ENCODE measurements at regions not wholly inside any gene's neighbourhood (a gene's known extent, or its start where the extent isn't known, plus 50 kb on each side); places are given as distances from the start of the nearest gene placed in this dataset.

DNA sequence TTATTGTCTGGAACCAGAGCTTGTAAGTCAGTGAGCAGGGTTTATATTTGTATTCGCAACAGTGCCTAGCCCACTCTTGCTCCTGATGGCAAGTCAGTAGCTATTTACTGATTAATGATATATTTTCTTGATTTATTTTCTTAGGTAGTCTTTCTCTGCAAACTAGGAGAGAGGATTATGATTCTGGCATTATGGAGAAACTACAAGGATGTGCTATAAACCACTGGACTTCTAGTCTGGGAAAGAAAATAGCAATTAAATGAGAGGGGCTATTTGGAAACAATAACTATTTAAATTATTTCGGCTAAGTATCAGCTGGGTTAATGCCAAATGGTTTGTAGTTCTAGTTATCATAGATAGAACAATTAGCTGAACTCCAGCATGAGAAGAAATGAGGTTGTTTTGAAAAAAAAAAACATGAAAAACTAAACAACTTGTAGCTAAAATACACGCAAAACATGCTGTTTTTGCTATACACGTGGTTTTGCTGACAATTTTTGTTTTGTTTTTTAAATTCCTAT lies 304.9 kb upstream of the TCF21 start:
- TF ChIP-seq, protein P1, sequence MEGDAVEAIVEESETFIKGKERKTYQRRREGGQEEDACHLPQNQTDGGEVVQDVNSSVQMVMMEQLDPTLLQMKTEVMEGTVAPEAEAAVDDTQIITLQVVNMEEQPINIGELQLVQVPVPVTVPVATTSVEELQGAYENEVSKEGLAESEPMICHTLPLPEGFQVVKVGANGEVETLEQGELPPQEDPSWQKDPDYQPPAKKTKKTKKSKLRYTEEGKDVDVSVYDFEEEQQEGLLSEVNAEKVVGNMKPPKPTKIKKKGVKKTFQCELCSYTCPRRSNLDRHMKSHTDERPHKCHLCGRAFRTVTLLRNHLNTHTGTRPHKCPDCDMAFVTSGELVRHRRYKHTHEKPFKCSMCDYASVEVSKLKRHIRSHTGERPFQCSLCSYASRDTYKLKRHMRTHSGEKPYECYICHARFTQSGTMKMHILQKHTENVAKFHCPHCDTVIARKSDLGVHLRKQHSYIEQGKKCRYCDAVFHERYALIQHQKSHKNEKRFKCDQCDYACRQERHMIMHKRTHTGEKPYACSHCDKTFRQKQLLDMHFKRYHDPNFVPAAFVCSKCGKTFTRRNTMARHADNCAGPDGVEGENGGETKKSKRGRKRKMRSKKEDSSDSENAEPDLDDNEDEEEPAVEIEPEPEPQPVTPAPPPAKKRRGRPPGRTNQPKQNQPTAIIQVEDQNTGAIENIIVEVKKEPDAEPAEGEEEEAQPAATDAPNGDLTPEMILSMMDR (IDR thresholded peaks at IDR 0.05) = no peak
- DNase-seq (ENCODE audit: low spot score) = no peak
- no peak for ATAC-seq (ENCODE audit: low FRiP score)

DNA sequence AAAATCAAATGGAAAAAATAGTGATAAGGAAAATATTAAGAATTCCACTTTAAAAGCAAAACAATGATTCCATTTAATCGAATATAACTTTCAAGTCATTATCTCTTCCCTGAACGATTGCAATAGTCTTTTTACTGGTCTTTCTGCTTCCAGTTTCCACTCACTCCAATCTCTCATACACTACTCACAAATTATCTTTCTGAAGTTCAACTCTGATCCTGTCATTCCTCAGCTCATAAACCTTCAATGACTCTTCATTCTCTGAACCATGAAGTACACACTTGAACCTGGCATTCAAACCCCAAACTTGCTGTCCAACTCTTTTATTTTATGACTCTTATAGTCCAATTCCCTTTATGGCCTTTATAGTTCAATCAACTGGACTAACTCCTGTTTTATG lies 304.1 kb upstream of the TCF21 start:
- no peak for ATAC-seq (ENCODE audit: low FRiP score)
- TF ChIP-seq, protein P1 (IDR thresholded peaks at IDR 0.05) = no peak
- DNase-seq (ENCODE audit: low spot score) = no peak

DNA sequence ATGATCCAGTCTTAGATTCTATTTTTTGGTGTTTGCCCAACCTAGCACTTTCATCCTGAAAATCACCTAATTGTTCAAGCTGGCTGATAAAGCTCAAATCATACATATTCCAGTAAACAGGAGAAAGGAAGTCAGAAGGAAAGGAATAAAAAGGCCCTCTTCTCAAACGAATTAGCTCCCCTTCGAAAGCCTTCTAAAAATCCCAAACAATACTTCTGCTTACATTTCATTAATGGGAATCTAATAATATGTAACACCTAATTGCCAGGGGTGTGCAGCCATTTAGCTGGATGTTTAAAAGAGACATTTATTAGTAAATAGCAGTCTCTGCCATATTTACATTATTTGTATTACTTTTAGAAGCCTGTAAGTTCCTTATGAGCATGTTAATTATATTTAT lies 302.9 kb upstream of the TCF21 start:
- no peak for ATAC-seq (ENCODE audit: low FRiP score)
- TF ChIP-seq, protein P1 (IDR thresholded peaks at IDR 0.05) = no peak
- no peak for DNase-seq (ENCODE audit: low spot score)

DNA sequence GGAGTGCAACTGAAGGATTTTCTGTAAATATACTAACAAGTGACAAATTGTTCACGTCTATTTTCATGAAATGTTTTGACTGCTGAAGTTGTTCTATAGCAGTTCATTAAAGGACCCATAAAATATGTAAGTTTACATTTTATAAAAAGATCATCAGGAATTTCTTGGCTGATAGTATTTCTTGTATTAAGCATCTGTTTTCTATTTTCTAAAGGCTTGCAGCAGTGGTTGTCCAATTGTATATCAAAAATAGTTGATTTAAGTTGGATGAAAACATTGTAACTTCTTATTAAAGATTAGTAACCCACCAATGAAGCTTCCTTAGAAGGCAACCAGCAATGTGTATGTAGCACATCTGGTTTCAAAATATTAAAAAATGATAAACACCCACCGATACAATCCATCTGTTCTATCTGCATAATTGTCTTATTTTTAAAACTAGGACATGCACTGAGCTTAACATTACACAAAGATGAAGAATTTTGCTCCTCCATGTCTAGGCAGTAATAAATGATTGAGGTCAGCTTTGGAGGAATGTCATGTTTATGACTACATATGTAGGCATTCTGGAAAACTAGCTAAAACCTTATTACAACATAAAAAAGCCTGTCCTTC lies 301.3 kb upstream of the TCF21 start:
- no peak for ATAC-seq (ENCODE audit: low FRiP score)
- TF ChIP-seq, protein P1 (IDR thresholded peaks at IDR 0.05) = no peak
- DNase-seq (ENCODE audit: low spot score) = no peak

DNA sequence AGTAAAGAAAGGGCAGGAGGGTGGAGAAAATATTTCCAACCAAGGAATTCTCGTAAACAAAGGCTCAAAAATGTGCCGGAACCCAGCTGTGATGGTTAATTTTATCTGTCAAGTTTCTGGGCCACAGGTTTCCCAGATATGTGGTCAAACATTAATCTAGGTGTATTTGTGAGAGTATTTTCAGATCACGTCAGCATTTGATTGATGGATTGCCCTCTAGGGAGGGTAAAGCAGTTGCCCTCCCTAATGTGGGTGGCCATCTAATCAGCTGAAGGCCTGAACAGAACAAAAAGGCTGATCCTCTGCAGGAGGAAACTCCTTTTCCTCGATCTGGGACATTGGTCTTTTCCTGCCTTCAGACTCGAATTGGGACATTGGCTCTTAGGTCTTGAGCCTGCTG lies 298.7 kb upstream of the TCF21 start:
- TF ChIP-seq, protein P1 (IDR thresholded peaks at IDR 0.05) = no peak
- DNase-seq (ENCODE audit: low spot score) (no peak), ATAC-seq (ENCODE audit: low FRiP score) (no peak)

DNA sequence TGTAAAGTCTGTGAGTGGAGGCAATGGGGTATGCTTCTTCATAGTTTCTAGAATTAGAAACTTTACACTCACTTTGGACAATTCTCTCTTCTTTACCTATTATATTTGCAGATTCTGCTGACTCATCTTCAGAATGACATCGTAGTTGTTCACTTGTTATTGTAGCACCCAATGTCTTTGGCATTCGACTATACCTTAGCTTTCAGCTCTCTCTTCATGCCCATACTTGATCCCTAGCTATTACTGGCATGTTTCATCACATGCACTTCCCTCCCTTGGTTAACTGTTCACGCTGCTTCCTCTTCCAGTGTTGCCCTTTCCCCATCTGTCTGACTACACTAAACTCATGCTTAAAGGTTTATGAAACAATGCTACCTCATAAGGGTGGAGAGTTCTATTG lies 298.1 kb upstream of the TCF21 start:
- no peak for DNase-seq (ENCODE audit: low spot score)
- ATAC-seq (ENCODE audit: low FRiP score) = no peak
- TF ChIP-seq, protein P1 (IDR thresholded peaks at IDR 0.05) = no peak

DNA sequence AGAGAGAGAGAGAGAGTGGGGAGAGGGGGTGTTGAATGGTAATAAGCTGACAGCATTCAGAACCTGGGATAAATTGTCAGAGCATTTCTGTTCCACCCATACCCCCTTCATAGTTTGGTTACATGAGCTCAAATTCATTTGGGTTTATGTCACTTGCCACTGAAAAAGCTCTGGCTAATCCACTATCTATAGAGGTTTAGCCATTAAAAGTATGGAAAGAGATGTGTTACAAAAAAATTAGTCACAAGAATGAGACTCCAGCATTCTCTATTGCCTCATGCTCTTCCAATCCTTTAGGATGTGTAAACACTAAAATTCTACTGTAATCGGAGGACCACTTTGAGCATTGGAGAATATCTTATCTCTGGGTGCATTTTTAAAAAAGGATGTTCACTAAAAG lies 297.6 kb upstream of the TCF21 start:
- DNase-seq (ENCODE audit: low spot score) = no peak

More for the DNA sequence above, 297.6 kb upstream of the TCF21 start:
- TF ChIP-seq, protein P1 (IDR thresholded peaks at IDR 0.05) = no peak
- no peak for ATAC-seq (ENCODE audit: low FRiP score)
